GM18507 (cell line): ENCODE measurements at regions not wholly inside any gene's neighbourhood (a gene's known extent, or its start where the extent isn't known, plus 50 kb on each side); places are given as distances from the start of the nearest gene placed in this dataset.
"Not testable (repeated sequence)": the region's sequence is repeated elsewhere in the genome, so short reads cannot be mapped to it uniquely, and the experiment has no call there.

ENCODE experiments used
- DNase-seq: peaks from one replicate; pipeline ENCODE4 v3.0.0; 2011; ENCODE audit warnings: low read depth; ENCODE audit not compliant: insufficient read length; ENCODE audit errors: extremely low spot score
- FAIRE-seq: peaks from 2 replicates; lab custom pipeline; 2011; peaks lifted over from hg19 to GRCh38; lab: Jason Lieb, UNC

DNA sequence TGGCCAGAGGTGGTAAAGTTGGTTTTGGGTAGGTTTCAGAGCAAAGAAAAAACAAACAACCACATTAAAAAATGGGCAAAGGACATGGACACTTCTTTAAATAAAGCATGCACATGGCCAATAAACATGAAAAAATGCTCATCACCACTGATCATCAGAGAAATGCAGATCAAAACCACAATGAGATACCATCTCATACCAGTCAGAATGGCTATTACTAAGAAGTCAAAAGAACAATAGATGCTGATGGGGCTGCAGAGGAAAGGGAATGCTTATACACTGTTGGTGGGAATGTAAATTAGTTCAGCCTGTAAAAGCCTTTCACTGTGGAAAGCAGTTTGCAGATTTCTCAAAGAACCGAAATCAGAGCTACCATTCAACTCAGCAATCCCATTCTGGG is 598.4 kb upstream of the SOX9 start:
- FAIRE-seq (no peak), DNase-seq (no peak)

DNA sequence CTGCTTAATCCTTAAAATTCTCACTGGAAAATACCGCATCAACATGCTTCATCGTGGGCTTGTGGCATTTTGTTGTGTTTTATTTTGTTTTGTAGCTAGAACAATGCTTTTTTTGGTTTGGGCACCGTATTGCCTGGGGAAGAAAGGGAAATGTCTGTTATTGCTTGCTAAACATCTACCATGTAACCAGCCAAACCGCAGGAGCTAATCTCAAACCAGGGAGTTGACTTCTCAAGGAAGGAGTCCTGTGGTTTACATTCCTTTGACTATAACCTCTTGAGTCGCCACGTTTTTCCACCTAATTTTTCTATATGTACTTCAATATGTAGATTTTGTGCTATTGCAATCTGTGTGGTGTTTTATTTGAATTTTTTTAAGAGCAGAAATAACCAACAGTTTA is 593.5 kb upstream of the SOX9 start:
- FAIRE-seq (no peak), DNase-seq (no peak)

DNA sequence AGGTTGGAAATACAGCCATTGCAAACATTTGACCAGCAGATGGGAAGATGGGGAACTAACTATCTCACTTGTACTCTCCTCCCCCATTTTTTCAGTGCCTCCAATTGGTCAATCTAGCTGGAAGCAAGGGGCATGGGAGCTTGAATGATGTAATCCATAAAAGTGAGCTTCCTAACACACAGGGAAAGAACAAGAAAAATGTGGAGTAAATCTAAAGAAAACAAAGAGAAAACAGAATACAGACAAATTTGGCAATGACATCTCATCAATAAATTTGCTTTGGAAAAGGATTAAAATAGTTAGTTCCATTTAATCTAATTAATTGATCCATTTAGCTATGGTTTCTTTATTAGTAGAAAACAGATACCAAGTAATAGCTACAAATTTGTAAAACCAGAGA is 592.6 kb upstream of the SOX9 start:
- DNase-seq (no peak), FAIRE-seq (no peak)

DNA sequence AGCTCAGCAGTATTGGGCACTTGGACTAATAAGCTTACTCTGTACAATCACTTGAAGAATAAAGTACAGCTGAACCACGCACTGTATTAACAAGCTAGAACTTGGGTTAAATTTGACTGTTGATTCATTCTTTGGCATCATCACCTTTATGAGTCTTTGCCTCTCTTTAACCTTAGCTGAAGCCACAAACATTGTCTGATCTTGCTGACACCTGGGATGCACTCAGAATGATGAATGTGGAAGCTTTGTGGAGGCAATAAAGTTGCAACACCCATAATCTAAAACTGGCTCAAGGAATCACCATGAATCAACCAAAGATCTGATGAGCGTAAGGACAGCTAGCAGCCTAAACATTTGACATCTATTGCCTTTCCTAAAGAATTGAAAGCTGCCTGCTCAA is 590.6 kb upstream of the SOX9 start:
- FAIRE-seq (no peak), DNase-seq (no peak)

DNA sequence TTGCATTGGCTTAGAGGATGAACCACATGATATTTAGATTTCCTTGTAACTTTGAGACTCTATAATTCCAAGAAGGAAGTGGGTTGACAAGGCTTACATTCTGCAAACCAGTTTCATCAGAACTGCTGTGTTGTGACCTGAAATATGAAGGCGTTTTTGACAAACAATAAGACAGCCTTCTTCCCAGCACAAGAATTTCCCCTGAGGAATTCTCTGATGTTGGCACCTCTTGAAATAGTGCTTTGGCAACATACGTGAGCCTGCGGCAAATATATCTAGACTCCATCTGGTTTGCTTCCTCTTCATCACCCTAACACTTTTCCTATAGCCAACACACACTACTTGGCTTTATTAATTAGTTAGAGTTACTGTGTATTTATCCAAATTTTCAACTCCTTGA is 585.5 kb upstream of the SOX9 start:
- no peak for DNase-seq
- no peak for FAIRE-seq

DNA sequence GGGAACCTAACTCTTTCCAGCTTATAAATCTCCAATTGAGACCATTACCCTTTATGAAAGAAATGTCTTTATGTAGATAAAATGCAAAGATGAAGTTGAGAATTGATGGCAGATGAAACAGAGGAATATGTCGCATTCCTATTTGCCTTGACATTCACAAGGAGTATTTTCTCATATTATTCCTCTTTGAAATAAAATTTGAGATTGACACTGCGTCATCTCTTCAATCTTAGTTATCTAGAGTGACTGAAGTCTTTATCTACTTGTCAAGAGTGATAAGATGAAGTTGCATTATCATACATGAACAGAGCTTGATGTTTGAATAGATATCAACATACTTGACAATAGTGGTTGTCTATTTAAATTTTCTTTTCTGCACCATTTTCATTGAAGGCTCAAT is 574.4 kb upstream of the SOX9 start:
- no peak for FAIRE-seq
- no peak for DNase-seq

DNA sequence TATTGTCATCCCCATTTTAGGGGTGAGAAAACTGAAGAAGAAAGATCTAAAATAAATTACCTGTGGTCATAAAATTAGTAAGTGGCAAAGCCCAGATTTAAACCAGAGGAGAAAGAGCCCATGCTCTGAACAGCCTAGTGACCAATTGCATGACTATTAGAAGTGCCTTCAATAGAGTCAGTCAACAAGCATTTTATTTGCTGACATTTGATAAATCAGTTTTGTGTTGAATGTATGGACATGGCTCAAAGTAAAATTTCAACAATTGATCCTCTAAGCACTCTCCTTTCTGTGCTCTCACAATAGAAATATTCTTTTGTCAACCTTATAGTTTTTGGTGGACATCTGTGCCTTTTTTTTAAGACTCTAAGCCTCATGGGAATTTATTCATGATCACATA is 572.9 kb upstream of the SOX9 start:
- DNase-seq (no peak), FAIRE-seq (no peak)

DNA sequence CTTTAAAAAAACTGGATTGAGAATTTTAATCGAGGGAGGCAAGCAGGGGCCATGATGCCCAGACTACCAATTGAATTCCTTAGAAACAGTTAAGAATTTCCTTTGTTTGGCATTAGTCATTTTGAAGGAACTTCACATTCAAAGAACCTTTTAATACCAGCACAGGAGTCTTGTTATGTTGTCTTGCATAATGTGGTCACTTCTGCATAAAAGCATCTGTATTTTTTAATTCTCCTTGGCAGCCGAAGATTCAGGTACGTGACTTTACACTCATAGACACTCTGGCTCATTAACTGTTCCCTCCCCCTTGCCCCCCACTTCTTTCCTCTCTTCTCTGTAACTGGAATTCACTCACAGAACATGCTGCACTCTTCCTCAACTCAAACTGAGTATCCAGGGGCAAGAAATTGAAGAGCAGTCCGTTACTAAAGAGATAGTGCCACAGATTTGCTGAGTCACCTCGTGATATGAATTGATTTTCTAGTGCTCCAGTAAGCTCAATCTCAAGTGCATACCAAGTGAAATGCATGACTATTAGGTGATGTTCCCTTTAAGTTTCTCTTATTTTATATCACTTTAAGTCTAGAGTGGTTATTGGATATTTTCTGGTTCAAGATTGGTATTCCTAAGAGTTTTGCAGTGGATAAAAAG is 572.2 kb upstream of the SOX9 start:
- FAIRE-seq (no peak), DNase-seq (no peak)

DNA sequence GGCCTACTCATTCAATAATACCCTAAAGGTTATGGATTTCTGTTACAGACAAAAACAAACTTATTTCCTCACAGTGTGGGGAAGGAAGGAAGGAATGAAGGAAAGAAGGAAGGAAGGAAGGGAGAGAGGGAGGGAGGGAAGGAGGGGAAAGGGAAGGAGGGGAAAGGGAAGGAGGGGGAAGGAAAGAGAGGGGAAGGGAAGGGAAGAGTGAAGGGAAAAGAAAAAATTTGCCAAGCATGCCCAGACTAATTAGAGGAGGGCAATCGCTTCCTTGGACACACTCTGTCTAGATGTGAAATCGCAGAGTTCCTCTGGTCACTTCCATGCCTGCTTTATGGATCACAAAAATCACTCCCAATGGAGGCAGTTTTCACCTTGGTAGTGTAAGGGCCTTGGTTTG is 570.1 kb upstream of the SOX9 start:
- no peak for FAIRE-seq

DNA sequence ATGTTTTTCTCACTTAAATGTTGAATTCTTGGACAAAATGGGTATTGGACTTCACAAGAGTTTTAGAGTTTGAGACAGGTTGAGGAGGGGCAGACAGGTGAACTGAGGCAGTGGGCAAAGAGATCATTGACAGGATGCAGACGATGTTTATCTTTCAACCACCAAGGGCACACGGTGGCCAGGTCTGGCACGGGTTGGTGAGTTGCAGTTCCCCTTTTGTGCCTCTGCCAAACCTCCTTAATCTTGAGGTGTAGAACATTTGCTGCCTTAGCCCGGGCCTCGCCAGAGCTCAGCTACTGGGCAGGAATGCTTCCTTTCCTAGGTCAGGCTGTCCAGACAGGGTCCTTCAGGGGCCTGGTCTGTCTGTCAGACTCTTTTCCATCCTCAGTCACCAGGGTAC is 567.4 kb upstream of the SOX9 start:
- FAIRE-seq = no peak

More for the DNA sequence above, 570.1 kb upstream of the SOX9 start:
- DNase-seq = no peak

DNA sequence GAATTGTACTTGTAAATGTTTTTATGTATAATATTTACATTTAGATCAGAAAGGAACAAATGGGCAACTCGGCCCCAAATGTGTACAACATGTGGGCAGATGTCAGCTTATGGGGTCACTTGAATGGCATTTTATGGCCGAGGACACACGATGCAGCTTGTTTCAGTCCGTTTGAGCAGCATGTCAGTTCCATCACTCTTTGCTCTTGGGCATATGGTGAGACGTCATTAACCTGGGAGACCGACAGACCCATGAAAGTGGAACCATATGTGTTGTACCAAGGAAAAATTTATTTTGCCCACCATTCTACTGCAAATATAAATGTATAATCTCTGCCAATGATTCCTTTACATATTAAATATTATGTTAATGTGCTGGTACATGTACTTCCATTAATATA is 561.9 kb upstream of the SOX9 start:
- DNase-seq (no peak), FAIRE-seq (no peak)

More for the DNA sequence above, 567.4 kb upstream of the SOX9 start:
- no peak for DNase-seq

DNA sequence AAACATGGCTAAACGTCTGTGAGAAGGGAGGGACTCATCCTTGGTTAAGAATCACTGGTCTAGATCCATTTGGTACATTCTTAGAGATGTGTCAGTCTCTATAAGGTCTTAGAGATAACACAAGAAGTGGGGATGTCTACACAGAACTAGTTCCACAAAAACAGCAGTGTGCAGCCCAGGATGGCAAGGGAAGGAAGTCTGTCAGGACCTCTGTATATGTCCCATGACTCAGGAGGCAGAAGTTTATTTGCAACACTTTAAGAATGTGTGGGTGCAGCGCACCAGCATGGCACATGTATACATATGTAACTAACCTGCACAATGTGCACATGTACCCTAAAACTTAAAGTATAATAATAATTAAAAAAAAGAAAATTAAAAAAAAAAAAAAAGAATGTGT is 548.5 kb upstream of the SOX9 start:
- no peak for DNase-seq
- FAIRE-seq = no peak

DNA sequence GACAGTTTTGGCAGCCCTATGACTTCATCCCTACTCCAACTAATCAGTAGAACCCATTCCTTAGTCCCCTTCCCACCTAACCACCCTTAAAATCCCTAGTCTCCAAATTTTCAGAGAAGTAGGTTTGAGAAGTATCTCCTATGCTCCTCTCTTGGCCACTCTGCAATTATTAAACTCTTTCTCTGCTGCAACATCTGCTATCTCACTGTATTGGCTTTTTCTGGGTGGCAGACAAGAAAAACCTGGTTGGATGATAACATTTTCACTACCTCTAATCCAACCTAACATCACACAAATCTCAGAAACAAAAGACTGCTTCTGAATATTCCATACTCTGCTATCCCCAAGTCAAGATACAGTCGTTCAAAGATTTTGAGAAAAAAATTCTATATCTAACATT is 542.4 kb upstream of the SOX9 start:
- FAIRE-seq (no peak), DNase-seq (no peak)

DNA sequence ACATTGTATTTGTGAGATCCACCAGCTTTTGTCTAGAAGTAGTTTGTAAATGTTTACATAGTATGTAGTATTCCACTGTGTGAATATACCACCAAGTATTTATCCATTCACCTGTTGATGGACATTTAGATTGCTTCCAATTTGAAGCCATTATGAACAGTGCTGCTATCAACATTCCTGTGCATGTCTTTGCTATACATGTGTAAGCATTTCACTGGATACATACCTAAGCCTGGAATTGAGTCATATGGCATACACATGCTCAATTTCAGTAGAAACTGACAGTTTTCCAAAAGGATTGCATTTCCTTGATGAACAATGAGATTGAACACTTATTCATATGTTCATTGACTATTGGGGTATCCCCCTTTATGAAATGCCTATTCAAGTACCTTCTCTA is 540.6 kb upstream of the SOX9 start:
- FAIRE-seq (no peak), DNase-seq (no peak)

DNA sequence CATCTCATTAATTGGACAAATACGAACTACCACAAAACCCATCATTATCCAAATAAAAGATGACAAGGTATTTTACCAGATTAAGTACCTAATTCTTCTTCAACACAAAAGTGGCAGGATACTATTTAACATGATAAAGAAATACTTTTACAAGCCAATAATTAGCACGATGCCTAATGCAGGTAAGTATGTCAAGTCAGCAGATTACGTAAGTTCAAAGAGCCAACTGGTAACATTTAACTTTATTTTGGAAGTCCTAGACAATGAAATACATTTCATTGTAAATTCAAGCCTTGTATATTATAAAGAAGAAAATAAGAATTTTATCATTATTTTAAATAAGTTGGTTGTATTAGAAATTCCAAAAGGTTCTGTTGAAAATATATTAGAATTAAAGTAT is 535.3 kb upstream of the SOX9 start:
- DNase-seq (no peak), FAIRE-seq (no peak)

DNA sequence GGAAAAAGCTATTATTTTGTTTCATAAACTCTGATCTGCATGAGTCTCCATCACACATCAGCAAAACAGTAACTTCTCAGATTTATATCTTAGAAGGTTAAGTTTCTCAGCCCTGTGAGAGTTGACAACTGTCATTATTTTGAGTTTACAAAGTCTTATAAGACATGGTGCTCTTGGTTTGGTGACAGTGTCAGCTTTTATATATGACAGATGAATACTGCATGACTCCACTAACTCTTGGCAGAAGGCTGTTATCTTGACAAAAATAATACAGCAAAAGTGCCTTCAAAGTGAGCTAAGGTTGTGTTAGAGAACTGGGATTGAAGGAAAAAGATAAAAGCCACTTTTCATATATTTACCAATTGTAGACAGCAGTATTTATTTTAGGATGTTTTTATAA is 528.4 kb upstream of the SOX9 start:
- no peak for DNase-seq
- FAIRE-seq = no peak

DNA sequence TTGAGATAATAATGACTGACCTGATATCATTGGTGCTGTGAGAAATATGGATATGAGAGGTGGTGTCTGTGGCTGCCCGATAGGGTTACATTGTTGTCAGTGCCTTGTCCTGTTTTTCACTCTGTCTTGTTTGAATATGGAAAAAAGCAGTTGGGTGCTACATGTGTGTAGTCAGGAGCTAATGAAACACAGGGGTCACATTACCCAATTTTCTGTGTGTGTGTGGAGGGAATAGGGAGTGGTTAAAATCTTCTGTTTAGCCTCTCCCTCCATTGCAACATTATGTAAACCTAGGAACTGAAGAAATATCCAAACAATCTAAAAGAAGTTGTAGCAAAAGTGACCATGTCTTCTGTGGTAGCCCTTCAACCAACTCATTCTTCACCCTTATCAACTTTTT is 527.7 kb upstream of the SOX9 start:
- no peak for FAIRE-seq
- DNase-seq = no peak

DNA sequence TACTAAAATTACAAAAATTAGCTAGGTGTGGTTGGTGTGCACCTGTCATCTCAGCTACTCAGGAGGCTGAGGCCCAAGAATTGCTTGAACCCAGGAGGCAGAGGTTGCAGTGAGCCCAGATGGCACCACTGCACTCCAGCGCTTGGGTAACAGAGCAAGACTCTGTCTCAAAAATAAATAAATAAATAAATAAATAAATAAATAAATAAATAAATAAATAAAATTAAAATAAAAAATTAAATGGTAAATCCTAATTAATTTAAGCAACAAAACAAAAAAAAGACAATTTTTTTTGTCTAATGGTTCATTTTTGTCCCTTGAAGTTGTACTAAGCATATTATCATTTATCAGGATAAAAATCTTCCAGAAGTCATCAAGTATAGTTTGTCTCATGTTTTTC is 521.2 kb upstream of the SOX9 start:
- not testable (repeated sequence) for FAIRE-seq, DNase-seq

DNA sequence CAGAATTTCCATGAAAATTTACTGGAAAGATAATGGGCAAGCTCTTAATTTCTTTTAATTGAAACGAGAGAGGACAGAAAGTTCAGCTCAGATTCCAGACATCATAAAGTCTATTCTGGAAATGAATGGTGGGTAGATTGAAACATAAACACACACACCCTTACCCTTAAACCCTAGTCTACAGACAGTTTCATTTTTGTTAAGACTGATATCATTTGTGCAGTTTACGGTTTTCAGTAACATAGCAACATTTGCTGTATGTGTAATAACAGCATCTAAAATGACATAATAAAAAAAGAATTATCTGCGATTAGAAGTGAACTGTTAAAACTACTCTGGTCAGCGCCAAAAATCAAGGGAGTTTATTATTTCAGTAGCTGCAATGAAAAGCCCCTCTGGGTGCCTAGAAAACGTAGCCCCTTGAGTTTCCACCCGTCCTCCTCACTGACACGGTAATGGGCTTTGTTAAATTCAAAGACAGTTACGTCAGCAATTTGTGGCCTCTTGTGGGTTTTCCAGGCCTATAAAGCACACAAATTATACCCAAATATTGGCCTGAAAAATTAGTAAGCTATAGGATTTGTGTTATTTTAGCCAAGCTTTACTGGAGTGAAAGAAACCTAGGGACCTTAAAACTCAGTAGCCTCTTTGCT is 520.6 kb upstream of the SOX9 start:
- DNase-seq = no peak
- FAIRE-seq = no peak

DNA sequence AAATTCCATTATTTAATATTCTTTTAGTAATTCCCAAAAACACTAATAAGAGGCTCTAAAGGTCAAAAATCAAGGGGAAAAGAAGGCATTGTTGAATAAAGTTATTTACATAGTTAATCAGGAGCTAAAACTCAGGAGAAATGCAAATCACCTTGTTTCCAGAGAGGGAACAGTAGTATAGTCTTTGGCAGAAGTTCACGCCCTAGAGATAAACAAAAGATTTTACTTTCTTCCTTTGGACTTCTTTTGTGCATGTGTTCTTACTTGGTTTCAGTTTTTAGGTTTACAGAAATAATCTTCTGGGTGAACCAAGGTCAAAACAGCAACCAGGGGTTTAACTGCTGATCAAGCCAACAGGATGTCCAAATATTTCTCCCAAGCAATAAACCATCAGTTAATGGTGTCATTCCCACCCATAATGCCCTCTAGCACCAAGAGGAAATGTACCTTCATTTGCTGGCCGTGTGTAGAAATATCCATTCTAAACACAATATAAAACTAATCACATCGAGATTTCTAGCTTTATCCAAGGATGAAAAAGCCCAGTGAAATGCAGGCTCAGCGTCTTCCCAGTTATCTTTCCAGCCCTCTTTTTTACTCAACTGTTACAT is 518.8 kb upstream of the SOX9 start:
- DNase-seq (no peak), FAIRE-seq (no peak)

DNA sequence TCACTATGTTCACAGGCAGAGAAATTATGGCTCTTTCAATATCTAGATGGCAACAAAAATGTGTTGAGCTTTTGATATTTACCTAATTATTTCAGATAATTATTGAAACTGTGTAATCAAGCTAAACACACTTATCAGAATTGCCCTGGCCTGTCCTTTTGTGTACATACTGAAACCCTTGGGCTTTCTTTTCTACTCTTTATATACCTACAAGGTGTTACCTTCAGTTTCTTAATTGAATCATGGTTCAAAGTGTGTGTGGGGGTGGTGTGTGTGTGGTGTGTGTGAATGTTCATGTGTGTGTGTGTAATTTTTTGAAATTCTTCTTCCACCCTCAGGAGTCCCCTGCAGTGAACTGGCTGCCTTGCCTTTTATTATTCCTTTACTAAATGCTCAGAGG is 506.8 kb upstream of the SOX9 start:
- no peak for FAIRE-seq
- no peak for DNase-seq
